Astrocyte (in vitro differentiated cells and primary cell): ENCODE measurements at regions not wholly inside any gene's neighbourhood (a gene's known extent, or its start where the extent isn't known, plus 50 kb on each side); places are given as distances from the start of the nearest gene placed in this dataset.

Experiments used
- DNase-seq: peaks from one replicate; pipeline ENCODE4 v3.0.0-alpha.2; 2010; ENCODE audit warnings: low read depth
- FAIRE-seq: peaks from 2 replicates; lab custom pipeline; 2011; peaks lifted over from hg19 to GRCh38; lab: Jason Lieb, UNC
- H2AFZ ChIP-seq: 2 replicates; pipeline ENCODE4 v1.6.0; 2012; ENCODE audit warnings: low read depth, low read length, inconsistent platforms
- H3K27ac ChIP-seq: 2 replicates; pipeline ENCODE4 v1.5.1; 2011; ENCODE audit warnings: low read depth, low read length, inconsistent platforms
- H3K27me3 ChIP-seq: 2 replicates; pipeline ENCODE4 v1.6.0; 2011; ENCODE audit warnings: low read length, inconsistent platforms; ENCODE audit not compliant: insufficient read depth
- H3K36me3 ChIP-seq: 2 replicates; pipeline ENCODE4 v1.5.1; 2011; ENCODE audit warnings: low read length, inconsistent platforms; ENCODE audit not compliant: insufficient read depth
- H3K4me1 ChIP-seq: 2 replicates; pipeline ENCODE4 v1.5.1; 2011; ENCODE audit warnings: low read length, inconsistent platforms; ENCODE audit not compliant: insufficient read depth
- H3K4me2 ChIP-seq: 2 replicates; pipeline ENCODE4 v1.6.0; 2012; ENCODE audit warnings: low read length, inconsistent platforms
- H3K4me3 ChIP-seq: 2 replicates; pipeline ENCODE4 v1.5.1; 2011; ENCODE audit warnings: low read depth, mild to moderate bottlenecking, low read length, inconsistent platforms; ENCODE audit not compliant: insufficient read depth
- H3K79me2 ChIP-seq: 2 replicates; pipeline ENCODE4 v1.6.0; 2012; ENCODE audit warnings: mild to moderate bottlenecking, low read length, inconsistent platforms; ENCODE audit not compliant: insufficient read depth
- H3K9ac ChIP-seq: 2 replicates; pipeline ENCODE4 v1.6.0; 2012; ENCODE audit warnings: mild to moderate bottlenecking, low read length, inconsistent platforms
- H3K9me3 ChIP-seq: 2 replicates; pipeline ENCODE4 v1.5.1; 2012; ENCODE audit warnings: low read depth, mild to moderate bottlenecking, low read length, inconsistent platforms; ENCODE audit not compliant: insufficient read depth
- H4K20me1 ChIP-seq: 2 replicates; pipeline ENCODE4 v1.6.0; 2012; ENCODE audit warnings: low read length, inconsistent platforms; ENCODE audit not compliant: insufficient read depth
- H3K27ac Mint-ChIP-seq: one replicate; pipeline ENCODE4 v1.8.0; 2021; ENCODE audit warnings: mild to moderate bottlenecking, mixed read lengths; ENCODE audit not compliant: unreplicated experiment
- H3K27me3 Mint-ChIP-seq: one replicate; pipeline ENCODE4 v1.8.0; 2021; ENCODE audit warnings: low read depth, mixed read lengths; ENCODE audit not compliant: unreplicated experiment
- H3K36me3 Mint-ChIP-seq: one replicate; pipeline ENCODE4 v1.8.0; 2021; ENCODE audit warnings: low read depth, mixed read lengths; ENCODE audit not compliant: unreplicated experiment
- H3K4me1 Mint-ChIP-seq: one replicate; pipeline ENCODE4 v1.8.0; 2021; ENCODE audit warnings: low read depth, mixed read lengths; ENCODE audit not compliant: unreplicated experiment
- H3K4me3 Mint-ChIP-seq: one replicate; pipeline ENCODE4 v1.8.0; 2021; ENCODE audit warnings: mild to moderate bottlenecking, moderate library complexity, mixed read lengths; ENCODE audit not compliant: unreplicated experiment
- H3K9me3 Mint-ChIP-seq: one replicate; pipeline ENCODE4 v1.8.0; 2021; ENCODE audit warnings: mild to moderate bottlenecking, mixed read lengths; ENCODE audit not compliant: unreplicated experiment
- EZH2 ChIP-seq: IDR thresholded peaks from 2 replicates; pipeline ENCODE4 v1.6.1; 2012; ENCODE audit warnings: mild to moderate bottlenecking, low read length, inconsistent platforms; ENCODE audit not compliant: insufficient read depth
- TF ChIP-seq, protein P1 (sequence below): IDR thresholded peaks from 2 replicates; pipeline ENCODE4 v1.5.1; 2011; ENCODE audit warnings: low read depth, mild to moderate bottlenecking, inconsistent platforms, low read length, moderate library complexity; ENCODE audit not compliant: insufficient read depth

DNA sequence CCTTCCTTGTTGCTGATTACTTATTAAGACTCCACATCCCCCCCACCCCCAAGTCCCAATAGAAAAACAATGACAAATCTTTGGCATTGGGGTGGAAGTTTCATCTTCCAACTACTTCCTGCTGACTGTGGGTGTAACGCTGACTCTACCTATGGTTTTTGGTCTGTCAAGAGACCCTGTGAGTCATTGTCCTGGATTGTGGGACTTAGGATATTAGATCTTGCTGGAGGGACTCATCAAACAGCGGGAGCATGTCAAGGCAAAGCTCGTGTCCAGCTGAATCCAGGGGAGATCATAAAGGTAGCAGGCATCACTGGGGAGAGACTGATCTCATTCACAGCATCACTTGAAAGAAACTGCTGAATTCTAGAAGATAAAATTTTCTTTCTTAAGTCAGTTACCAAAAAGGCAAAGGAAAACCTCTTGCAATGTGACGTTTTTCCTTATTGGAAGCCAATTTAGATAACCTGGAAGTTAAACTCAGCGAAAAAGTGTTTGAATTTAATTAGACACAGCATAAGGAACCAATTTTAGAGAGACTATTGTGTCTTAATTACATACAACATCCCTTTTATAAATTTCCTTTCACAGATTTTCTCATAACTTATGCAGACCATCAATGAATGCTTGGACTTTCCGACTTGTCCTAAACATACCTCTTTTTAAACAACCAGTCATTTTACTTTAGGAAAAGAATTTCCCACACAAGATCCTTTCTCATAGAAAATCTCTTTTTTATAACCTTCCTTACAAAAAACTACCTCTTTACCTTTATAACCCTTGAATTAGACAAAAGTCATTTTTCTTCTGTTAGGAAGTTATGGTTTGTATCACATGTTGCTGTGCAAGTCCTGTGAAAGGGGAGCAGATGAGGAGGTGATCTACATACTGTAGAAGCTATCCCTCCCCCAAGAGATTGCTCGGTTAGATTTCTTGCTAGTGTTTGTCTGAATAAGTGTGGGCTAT, 94.6 kb upstream of the SCAF11 start:
- no peak overlapping the region for H2AFZ ChIP-seq
- no peaks in the 10 kb centered on the region for H3K36me3 ChIP-seq
- H3K9me3 Mint-ChIP-seq = peaks cover 30% of the 10 kb centered on the region
- no peak overlapping the region for H3K4me2 ChIP-seq
- H3K4me3 Mint-ChIP-seq = no peak overlapping the region
- no peak for DNase-seq
- H3K9ac ChIP-seq = no peak overlapping the region
- no peak overlapping the region for H3K27ac ChIP-seq
- H3K4me1 ChIP-seq = no peaks in the 10 kb centered on the region
- FAIRE-seq = no peak
- no peak overlapping the region for H3K4me3 ChIP-seq
- H3K27ac Mint-ChIP-seq = no peak overlapping the region
- no peaks in the 10 kb centered on the region for H3K79me2 ChIP-seq
- no peaks in the 10 kb centered on the region for H3K27me3 Mint-ChIP-seq
- TF ChIP-seq, protein P1, sequence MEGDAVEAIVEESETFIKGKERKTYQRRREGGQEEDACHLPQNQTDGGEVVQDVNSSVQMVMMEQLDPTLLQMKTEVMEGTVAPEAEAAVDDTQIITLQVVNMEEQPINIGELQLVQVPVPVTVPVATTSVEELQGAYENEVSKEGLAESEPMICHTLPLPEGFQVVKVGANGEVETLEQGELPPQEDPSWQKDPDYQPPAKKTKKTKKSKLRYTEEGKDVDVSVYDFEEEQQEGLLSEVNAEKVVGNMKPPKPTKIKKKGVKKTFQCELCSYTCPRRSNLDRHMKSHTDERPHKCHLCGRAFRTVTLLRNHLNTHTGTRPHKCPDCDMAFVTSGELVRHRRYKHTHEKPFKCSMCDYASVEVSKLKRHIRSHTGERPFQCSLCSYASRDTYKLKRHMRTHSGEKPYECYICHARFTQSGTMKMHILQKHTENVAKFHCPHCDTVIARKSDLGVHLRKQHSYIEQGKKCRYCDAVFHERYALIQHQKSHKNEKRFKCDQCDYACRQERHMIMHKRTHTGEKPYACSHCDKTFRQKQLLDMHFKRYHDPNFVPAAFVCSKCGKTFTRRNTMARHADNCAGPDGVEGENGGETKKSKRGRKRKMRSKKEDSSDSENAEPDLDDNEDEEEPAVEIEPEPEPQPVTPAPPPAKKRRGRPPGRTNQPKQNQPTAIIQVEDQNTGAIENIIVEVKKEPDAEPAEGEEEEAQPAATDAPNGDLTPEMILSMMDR = no peak
- no peak for TF ChIP-seq EZH2
- H3K4me1 Mint-ChIP-seq = no peaks in the 10 kb centered on the region
- H4K20me1 ChIP-seq = no peaks in the 10 kb centered on the region
- H3K27me3 ChIP-seq = no peaks in the 10 kb centered on the region
- H3K36me3 Mint-ChIP-seq = no peaks in the 10 kb centered on the region
- peaks cover 6% of the 10 kb centered on the region for H3K9me3 ChIP-seq

DNA sequence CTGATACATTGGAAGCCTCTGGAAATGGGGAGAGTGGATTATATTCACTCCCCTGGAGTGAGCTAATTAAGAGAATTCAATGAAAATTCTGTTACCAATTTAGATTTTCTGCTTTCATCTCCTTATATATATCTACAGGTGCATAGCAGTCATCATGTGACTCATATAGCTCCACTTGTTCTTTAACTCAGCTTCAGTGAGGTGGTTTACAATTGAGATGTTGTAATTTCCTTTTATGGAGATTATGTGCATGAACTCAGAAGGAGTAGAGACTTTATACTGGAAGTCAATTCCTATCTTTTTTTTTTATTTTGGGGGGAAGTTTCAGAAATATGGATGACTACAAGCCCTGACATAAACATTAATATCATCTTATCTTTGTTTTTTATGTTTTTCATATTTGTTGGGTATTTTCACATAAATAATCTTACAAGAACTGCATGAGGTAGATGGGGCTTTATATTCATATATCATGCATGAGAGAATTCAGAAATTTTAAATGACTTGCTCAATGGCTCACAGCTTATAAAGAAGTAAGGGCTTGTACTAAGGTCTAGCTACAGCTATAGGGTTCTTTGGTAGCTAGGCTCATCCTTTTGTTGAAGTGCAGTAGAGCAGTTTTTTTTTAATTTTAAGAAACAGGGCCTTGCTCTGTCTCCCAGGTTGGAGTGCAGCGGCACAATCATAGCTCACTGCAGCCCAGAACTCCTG, 92.3 kb upstream of the SCAF11 start:
- no peak overlapping the region for H3K4me3 Mint-ChIP-seq
- Histone ChIP-seq H3K4me1 (no peaks in the 10 kb centered on the region), H4K20me1 (no peaks in the 10 kb centered on the region), H3K36me3 (no peaks in the 10 kb centered on the region), H3K4me2 (no peak overlapping the region), H3K9me3 (peaks cover 11% of the 10 kb centered on the region), H3K9ac (no peak overlapping the region), H2AFZ (no peak overlapping the region), H3K27me3 (no peaks in the 10 kb centered on the region), H3K79me2 (no peaks in the 10 kb centered on the region), H3K4me3 (no peak overlapping the region), H3K27ac (no peak overlapping the region)
- no peaks in the 10 kb centered on the region for H3K4me1 Mint-ChIP-seq
- H3K36me3 Mint-ChIP-seq = no peaks in the 10 kb centered on the region
- no peak for DNase-seq
- H3K27me3 Mint-ChIP-seq = no peaks in the 10 kb centered on the region
- peaks cover 33% of the 10 kb centered on the region for H3K9me3 Mint-ChIP-seq
- no peak for FAIRE-seq
- H3K27ac Mint-ChIP-seq = no peak overlapping the region
- TF ChIP-seq, protein P1 = no peak
- no peak for TF ChIP-seq EZH2
